GM23338 (cell line): ENCODE measurements at regions not wholly inside any gene's neighbourhood (a gene's known extent, or its start where the extent isn't known, plus 50 kb on each side); places are given as distances from the start of the nearest gene placed in this dataset.

Source experiments
- CREB1 ChIP-seq: fragments of 250-450 bp; sonication (Bioruptor Pico); IDR thresholded peaks from 2 replicates; pipeline ENCODE4 v1.5.0; 2020; ENCODE audit warnings: low read depth, mild to moderate bottlenecking, moderate library complexity
- EZH2 ChIP-seq: fragments of 200-600 bp; sonication (generic); IDR thresholded peaks from one replicate; pipeline ENCODE4 v1.8.0; 2017; ENCODE audit warnings: antibody characterized with exemption, mild to moderate bottlenecking, low read depth; ENCODE audit not compliant: unreplicated experiment
- EZH2phosphoT487 ChIP-seq: fragments of 200-600 bp; sonication (generic); IDR thresholded peaks from one replicate; pipeline ENCODE4 v1.8.1; 2018; ENCODE audit warnings: antibody characterized with exemption; ENCODE audit not compliant: unreplicated experiment
- NANOG ChIP-seq: IDR thresholded peaks from 2 replicates; pipeline ENCODE4 v1.6.1; 2016; ENCODE audit warnings: antibody characterized with exemption, borderline replicate concordance
- POLR2AphosphoS5 ChIP-seq: IDR thresholded peaks from 2 replicates; pipeline ENCODE4 v1.6.1; 2016; ENCODE audit warnings: antibody characterized with exemption, low read depth
- ZNF462 ChIP-seq: fragments of 250-450 bp; sonication (Bioruptor Pico); IDR thresholded peaks from 2 replicates; pipeline ENCODE4 v1.5.0; 2020; ENCODE audit warnings: mild to moderate bottlenecking, moderate library complexity
- TF ChIP-seq, protein P1 (sequence below): IDR thresholded peaks from one replicate; pipeline ENCODE4 v1.6.1; 2018; ENCODE audit warnings: antibody characterized with exemption; ENCODE audit not compliant: unreplicated experiment
- TF ChIP-seq, protein P2 (sequence below), 2 experiments: fragments of 200-600 bp in 1 of 2; sonication (generic) in 1 of 2; conservative IDR thresholded peaks; 2 replicates each; pipeline versions ENCODE4 v1.5.1 to v1.6.1; 2016 to 2017; ENCODE audit warnings: antibody characterized with exemption in 2 of 2, low read depth in 2 of 2, mild to moderate bottlenecking in 2 of 2, moderate library complexity in 1 of 2

GRCh38 chr4:23360718-23361117, 529.1 kb downstream of the PPARGC1A start (continued):
- no peak for TF ChIP-seq ZNF462
- TF ChIP-seq EZH2: no peak
- TF ChIP-seq NANOG: no peak
- TF ChIP-seq, protein P1, sequence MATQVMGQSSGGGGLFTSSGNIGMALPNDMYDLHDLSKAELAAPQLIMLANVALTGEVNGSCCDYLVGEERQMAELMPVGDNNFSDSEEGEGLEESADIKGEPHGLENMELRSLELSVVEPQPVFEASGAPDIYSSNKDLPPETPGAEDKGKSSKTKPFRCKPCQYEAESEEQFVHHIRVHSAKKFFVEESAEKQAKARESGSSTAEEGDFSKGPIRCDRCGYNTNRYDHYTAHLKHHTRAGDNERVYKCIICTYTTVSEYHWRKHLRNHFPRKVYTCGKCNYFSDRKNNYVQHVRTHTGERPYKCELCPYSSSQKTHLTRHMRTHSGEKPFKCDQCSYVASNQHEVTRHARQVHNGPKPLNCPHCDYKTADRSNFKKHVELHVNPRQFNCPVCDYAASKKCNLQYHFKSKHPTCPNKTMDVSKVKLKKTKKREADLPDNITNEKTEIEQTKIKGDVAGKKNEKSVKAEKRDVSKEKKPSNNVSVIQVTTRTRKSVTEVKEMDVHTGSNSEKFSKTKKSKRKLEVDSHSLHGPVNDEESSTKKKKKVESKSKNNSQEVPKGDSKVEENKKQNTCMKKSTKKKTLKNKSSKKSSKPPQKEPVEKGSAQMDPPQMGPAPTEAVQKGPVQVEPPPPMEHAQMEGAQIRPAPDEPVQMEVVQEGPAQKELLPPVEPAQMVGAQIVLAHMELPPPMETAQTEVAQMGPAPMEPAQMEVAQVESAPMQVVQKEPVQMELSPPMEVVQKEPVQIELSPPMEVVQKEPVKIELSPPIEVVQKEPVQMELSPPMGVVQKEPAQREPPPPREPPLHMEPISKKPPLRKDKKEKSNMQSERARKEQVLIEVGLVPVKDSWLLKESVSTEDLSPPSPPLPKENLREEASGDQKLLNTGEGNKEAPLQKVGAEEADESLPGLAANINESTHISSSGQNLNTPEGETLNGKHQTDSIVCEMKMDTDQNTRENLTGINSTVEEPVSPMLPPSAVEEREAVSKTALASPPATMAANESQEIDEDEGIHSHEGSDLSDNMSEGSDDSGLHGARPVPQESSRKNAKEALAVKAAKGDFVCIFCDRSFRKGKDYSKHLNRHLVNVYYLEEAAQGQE: no peak
- TF ChIP-seq, protein P2, sequence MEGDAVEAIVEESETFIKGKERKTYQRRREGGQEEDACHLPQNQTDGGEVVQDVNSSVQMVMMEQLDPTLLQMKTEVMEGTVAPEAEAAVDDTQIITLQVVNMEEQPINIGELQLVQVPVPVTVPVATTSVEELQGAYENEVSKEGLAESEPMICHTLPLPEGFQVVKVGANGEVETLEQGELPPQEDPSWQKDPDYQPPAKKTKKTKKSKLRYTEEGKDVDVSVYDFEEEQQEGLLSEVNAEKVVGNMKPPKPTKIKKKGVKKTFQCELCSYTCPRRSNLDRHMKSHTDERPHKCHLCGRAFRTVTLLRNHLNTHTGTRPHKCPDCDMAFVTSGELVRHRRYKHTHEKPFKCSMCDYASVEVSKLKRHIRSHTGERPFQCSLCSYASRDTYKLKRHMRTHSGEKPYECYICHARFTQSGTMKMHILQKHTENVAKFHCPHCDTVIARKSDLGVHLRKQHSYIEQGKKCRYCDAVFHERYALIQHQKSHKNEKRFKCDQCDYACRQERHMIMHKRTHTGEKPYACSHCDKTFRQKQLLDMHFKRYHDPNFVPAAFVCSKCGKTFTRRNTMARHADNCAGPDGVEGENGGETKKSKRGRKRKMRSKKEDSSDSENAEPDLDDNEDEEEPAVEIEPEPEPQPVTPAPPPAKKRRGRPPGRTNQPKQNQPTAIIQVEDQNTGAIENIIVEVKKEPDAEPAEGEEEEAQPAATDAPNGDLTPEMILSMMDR (conservative IDR thresholded peaks at IDR 0.05; ENCODE audit: low read depth in 2 of 2): no peak
- no peak for TF ChIP-seq CREB1 (CRISPR knock-in tag)
- no peak for TF ChIP-seq EZH2phosphoT487
- TF ChIP-seq POLR2AphosphoS5: no peak
